SU-DHL-6 (cell line): ENCODE measurements at regions not wholly inside any gene's neighbourhood (a gene's known extent, or its start where the extent isn't known, plus 50 kb on each side); places are given as distances from the start of the nearest gene placed in this dataset.

ENCODE experiments used
- CTCF ChIP-seq: fragments of 200-600 bp; sonication (generic); IDR thresholded peaks from one replicate; pipeline ENCODE4 v1.5.1; 2017; ENCODE audit warnings: antibody characterized with exemption, mild to moderate bottlenecking, low read length, moderate library complexity; ENCODE audit not compliant: insufficient read depth, poor library complexity, severe bottlenecking
- EZH2phosphoT487 ChIP-seq: fragments of 200-600 bp; sonication (generic), shearing (Covaris generic); conservative IDR thresholded peaks from 2 replicates; pipeline ENCODE4 v1.6.1; 2018; ENCODE audit warnings: mild to moderate bottlenecking, antibody characterized with exemption, low read length, moderate library complexity, mixed read lengths

- TF ChIP-seq CTCF: no peak
- TF ChIP-seq EZH2phosphoT487: no peak
Measured at GRCh38 chr1:101566883-101567538, 330.2 kb downstream of the S1PR1 start.
